Fibroblast of skin of abdomen (primary cell): ENCODE measurements at regions not wholly inside any gene's neighbourhood (a gene's known extent, or its start where the extent isn't known, plus 50 kb on each side); places are given as distances from the start of the nearest gene placed in this dataset.

Experiments used
- DNase-seq: peaks from one replicate; pipeline ENCODE4 v3.0.0-alpha.2; 2013

GRCh38 chr2:34372967-34373366 lies 773.9 kb upstream of the FAM98A start:
- DNase-seq = no peak

- no peak for DNase-seq
These were observed 772.6 kb upstream of the FAM98A start for GRCh38 chr2:34371711-34372110.

DNA sequence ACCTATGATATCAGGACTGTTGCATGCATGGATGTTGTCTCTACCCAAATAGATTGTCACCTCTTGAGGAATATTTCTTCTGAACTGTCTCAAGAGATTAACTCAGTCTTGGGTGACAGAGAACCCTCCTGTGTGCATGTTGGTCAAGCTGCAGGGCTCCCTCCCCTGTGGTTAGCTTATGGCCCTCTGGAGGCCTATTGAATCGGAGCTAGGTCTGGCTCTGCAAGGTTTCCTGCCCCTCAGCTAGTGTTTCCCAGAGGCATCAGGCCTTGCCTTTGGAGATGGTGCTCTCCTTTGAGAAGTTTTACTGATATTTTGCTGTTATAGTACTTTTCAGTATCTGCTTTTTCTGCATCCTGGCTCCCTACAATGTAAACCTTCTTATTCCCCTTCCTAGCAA lies 769.2 kb upstream of the FAM98A start:
- no peak for DNase-seq

DNA sequence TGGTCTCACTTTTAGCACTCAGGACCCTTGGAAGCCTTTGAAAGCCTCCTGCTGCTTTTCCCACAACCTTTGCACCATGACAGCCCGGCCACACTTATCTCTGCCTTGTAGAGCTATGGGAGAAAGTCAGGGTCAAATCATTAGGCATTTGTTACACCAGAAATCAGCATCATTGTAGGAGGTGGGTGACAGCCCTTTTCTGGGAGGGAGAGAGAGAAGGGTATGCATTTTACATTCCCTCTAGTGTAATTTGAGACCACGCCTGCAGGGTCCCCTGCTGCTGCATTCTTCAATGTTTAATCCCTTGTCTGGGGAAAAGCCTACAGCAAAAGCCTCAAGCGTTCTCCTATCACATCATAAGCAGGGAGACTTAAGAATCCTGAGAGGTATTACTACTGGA lies 766.8 kb upstream of the FAM98A start:
- DNase-seq = no peak

GRCh38 chr2:34365512-34365911 lies 766.4 kb upstream of the FAM98A start:
- no peak for DNase-seq

DNA sequence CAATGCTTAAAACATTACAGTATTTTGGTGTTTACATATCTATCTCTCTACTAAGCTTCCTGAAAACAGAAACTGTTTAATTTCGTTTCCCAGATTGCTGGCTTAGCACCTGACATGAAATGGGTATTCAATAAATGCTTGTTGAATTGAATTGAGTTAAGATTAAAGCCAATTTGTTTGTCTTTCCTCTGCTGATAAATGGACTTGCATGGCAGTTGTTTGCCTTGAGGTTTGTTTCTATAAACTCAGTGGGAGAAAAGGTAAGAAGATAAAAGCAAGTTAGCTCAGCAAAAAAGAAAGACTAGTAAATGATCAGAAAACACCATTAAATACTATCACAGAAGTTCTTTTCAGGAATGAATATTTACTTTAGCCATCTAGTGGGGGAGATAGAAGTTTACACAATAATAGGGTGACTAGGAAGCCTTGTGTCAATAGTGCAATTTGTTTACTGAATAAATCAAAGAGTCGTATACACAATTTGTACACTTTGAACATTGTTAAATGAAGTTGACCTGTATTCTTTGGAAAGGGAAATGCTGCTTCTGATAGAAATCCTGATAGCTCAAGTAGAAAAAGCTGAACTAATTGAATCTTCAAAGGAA lies 754.5 kb upstream of the FAM98A start:
- no peak for DNase-seq

DNA sequence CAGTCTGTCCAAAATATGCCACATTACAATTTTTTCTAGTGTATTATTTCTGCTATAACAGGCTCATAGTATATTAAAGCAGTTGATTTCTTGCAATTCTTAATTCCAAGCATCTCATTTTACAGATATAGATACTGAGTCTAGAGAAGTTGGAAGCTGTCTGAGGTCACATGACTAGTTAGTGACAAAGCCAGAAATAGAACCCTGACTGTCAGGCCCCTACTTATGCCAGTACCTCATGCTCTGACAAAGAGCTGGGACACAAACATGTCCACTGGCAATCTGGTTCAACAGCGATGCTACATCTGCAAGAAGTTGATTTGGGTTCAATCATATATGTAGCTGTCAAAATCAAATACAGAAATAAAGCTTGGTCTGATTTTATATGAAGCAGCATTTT lies 750.4 kb upstream of the FAM98A start:
- no peak for DNase-seq

DNA sequence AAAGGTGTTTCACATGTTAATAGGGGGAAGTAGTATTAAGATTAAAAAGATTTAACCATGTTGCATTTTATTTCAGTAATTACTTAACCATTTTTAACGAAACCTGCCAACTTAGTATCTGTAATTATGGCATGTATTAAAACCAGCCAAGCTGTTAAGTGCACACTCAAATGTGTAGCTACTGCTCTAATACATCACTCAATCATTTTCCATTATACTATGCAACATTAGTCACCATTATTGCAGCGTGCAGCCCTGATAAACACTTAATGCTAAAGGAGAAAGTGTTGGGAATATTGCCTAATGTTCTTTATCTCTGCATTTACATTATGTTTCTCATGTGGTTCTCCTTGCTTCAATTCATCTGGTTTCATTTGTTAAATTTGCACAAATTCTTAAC lies 745.9 kb upstream of the FAM98A start:
- DNase-seq = no peak

DNA sequence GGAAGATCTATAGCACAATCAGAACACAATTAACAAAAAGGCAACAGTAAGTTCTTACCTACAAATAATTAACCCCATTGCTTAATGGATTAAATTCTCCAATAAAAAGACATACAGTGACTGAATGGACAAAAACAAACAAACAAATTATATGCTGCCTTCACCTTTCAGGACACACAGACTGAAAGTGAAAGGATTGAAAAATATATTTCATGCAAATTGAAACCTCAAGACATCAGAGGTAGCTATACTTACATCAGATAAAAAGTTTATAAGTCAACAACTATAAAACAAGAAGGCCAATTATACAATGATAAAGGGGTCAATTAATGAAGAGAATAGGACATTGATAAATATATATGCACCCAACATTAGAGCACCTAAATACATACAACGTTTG lies 741.2 kb upstream of the FAM98A start:
- DNase-seq = no peak

- no peak for DNase-seq
These were observed 738.6 kb upstream of the FAM98A start for GRCh38 chr2:34337735-34338134.

DNA sequence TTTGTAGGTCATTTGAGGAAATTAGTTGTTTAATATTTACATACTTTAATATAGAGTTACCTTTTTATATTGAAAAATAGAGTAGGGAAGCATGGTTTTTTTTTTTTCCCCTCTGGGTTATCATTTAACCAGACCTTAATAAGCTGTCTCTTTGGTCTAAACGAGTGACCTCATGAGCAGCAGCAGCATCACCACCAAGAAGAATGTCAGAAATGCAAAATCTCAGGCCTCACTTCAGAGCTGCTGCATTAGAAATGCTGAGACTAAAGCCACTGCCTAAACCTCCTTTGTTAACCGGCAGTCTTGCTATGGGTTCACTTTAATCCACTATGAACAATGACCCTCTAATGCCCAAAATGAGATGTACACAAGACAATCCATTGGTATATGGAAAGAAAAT lies 733.7 kb upstream of the FAM98A start:
- DNase-seq = no peak

DNA sequence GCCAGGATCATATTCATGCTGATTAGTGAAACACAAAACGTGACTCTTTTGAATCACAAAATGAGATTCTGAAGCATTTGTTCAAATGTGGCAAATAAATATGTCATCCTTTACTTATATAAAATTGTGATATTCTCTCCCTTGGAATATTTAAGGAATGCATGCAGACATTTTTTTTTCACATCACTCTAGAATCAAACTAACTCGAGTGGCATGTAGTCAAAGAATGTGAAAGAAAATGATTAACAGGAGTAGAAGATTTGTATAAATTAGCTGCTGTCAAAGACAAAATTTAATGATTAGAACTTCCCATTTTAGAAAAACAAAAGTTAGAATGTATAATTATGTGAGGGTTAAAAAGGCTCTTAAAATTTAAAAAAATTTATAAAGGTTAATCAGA lies 721.0 kb upstream of the FAM98A start:
- DNase-seq = no peak

DNA sequence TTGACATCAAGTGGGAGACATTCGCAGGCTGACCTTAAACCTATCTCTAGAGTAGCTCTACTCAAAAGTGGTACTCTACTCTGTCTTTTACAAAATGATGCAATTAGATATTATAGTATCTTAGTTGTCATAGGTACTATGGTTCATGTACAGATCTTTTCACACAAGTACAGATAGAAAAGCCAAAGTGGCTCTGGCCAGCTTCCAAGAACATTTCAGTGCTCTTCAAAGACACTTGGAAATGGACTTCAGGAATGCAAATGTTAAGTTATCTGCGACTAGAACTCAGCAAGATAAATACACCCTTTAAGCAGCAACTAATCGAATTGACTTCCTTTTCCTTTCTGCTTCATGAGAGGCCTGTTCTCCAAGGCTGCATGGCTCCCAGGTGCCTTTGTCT lies 718.7 kb upstream of the FAM98A start:
- DNase-seq = no peak

GRCh38 chr2:34316788-34317187 lies 717.7 kb upstream of the FAM98A start:
- DNase-seq = no peak

DNA sequence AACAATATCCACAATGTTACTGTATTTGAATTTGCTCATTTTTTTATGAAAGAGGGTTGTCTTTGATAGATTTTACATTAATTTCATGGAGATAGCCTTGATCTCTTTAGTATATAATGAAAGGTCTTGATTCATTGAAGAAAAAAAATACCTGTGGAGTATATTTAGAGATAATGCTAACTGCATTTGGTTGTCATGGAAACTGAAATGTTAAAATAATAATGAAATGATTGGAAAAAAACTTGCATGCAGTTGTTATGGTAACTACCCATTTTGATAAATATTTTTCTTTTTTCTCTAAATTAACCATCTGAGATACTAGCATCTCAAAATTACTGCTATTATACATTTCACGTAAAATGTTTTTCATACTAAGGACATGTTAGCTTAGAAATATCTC lies 712.7 kb upstream of the FAM98A start:
- DNase-seq = no peak

DNA sequence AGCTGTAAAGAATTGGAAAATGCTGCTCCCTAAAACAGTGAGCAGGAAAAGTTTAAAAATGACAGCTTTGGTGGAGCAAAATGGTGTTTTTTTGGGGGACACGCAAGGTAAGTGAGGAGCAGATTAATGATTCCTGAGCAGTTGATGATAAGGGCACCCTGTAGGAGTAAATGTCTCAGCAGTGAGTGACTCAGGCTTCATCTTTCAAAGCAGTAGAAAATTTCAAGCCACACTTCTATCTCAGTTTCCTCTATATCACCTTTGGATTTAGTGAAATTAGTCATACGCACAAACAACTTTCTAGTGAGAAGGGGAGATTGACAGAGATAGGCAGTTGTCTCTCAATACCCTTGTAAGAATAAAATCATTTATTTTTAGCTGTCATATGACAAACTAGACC lies 709.0 kb upstream of the FAM98A start:
- DNase-seq = no peak

GRCh38 chr2:34307636-34308035 lies 708.5 kb upstream of the FAM98A start:
- DNase-seq = no peak

GRCh38 chr2:34306745-34307144 lies 707.6 kb upstream of the FAM98A start:
- no peak for DNase-seq

- DNase-seq = no peak
These were observed 706.5 kb upstream of the FAM98A start for GRCh38 chr2:34305587-34305986.

- no peak for DNase-seq
These were observed 695.9 kb upstream of the FAM98A start for GRCh38 chr2:34294961-34295360.

DNA sequence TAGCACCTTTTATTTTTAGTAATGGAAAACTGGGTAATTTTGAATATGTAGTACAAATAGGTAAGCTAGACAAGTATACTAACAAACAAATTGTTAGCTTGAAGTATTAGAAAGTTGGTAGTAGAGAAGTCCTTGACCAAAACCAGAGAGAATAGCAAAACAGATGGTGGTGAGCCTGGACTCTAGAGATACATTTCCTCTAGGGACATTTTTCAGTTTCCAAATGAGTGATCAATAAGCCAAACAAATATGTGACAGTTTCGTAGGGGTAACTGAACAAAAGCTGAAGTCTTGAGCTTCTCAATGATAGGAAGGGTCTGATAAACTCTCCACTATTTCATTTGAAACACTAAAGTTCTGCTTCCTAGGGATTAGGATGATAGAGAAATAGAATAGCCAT lies 692.0 kb upstream of the FAM98A start:
- DNase-seq = no peak

DNA sequence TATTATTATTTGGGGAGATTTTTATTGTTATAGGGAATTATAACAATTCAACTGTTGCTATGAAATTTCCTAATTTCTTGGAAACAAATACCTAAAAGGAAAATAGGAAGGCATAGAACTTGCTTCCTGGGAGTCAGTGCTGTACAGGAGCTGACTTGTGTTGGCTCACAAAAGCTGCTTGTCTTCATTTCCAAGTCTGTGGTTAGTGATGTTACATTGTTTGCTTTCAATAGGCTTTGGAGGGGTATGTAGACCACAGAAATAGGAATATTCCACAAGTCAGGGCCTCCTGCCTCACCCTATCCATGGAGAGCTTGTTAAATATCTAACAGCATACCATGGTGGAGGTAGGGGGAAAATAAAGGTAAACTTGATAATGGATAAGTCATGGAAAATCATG lies 688.9 kb upstream of the FAM98A start:
- DNase-seq = no peak

GRCh38 chr2:34280606-34281005 lies 681.5 kb upstream of the FAM98A start:
- no peak for DNase-seq

DNA sequence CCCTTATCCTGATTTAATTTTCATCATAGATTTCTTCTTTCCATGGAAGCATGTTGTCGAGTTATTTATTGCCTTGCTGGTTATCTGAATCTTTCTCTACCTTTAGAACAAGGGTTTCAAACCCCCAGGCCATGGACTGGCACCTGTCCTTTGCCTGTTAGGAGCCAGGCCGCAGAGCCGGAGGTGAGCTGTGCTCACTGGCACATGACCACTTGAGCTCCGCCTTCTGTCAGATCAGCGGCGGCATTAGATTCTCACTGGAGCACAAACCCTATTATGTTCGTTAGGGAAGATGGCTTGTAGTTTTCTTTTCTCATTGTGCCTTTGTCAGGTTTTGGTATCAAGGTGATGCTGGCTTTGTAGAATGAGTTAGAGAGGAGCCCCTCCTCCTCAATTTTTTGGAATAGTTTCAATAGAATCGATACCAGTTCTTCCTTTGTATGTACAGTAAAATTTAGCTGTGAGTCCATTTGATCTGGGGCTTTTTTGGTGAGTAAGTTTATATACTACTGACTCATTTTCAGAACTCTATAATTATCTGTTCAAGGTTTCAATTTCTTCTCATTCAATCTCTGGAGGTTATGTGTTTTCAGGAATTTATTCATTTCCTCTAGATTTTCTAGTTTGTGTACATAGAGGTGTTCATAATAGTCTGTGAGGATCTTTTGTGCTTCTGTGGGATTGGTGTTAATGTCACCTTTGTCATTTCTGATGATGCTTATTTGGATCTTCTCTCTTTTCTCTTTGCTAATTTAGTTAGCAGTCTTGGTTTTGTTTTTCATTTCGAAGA lies 668.0 kb upstream of the FAM98A start:
- no peak for DNase-seq

DNA sequence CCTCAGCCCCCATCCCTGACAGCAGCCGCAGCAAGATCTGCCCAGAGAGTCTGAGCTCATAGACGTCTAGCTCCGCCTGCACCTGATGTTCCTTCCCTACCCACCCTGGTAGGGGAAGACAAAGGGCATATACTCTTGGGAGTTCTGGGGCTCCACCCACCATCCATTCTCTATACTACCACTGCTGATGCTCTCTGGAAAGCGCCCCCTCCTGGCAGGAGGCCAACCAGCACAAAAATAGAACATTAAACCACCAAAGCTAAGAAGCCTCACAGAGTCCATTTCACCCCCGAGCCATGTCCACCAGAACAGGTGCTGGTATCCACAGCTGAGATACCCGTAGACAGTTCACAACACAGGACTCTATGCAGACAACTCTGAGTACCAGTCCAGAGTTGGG lies 662.6 kb upstream of the FAM98A start:
- no peak for DNase-seq
